ENCODE measurements at regions not wholly inside any gene's neighbourhood (a gene's known extent, or its start where the extent isn't known, plus 50 kb on each side); places are given as distances from the start of the nearest gene placed in this dataset.
"Not testable (repeated sequence)": the region's sequence is repeated elsewhere in the genome, so short reads cannot be mapped to it uniquely, and the experiment has no call there.

DNA sequence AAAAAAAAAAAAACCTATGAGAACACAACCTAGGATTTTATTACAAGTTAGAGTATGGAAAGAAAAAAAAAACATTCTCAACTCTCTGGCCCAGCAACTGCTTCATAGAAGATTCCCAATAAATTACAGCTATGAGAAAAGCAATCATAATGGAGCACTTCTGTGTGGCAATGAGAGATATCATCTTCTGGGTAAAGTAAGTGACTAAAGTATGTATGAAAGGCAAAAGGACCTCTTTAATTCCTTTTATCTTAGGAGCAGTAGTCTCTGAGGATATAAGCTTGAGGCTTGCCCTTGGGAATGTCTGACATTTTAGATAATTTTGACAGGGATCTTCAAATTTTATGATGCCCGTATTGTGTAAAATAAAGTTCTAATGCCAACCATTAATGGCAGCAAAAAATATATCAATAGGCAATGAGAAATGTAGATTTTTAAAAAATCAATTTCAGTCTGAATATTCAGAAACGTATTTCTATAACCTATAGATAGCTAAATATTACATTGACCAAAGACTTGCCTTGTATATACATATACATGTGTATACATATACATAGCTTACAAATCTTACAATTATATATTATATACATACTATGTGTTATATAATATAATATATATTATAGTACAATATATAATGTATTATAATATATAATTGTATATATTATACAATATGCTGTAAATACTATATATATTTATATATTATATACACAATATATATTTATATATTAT, 823.9 kb upstream of the SLITRK1 start:
- ChIA-PET POLR2A (interaction anchor here (0.9 kb wide), 1 partner anchor 12 kb away, joined by 13 read pairs; no protein-coding TSS in a partner anchor), CTCF (no interaction called here)
- no peak for DNase-seq (ENCODE audit: low read depth, low spot score)

DNA sequence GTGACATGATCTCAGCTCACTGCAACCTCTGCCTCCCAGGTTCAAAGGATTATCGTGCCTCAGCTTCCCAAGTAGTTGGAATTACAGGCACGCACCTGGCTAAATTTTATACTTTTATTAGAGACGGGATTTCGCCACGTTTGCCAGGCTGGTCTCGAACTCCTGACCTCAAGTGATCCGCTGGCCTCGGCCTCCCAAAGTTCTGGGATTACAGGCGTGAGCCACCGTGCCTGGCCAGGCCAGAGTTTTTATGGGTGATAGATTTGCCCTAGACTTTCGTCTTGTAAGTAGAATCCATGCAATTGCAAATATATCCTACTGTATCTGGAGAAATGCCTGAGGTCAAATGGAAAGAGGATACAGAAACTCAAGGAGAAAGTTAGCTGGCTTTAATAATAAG, 819.9 kb upstream of the SLITRK1 start:
- CTCF ChIA-PET = no interaction called here
- POLR2A ChIA-PET = no interaction called here
- DNase-seq (ENCODE audit: low read depth, low spot score) = no peak
- Histone ChIP-seq H3K27ac (ENCODE audit: low read depth, low read length) (no peak overlapping the region), H3K9me3 (ENCODE audit: control insufficient read depth, insufficient read depth, low read length) (no peaks in the 10 kb centered on the region; the same call in 1 of the 2 replicates), H3K27me3 (ENCODE audit: control insufficient read depth, insufficient read depth, low read length) (no peaks in the 10 kb centered on the region), H3K4me3 (ENCODE audit: low read depth, low read length) (no peak overlapping the region)
- TF ChIP-seq, protein P1, sequence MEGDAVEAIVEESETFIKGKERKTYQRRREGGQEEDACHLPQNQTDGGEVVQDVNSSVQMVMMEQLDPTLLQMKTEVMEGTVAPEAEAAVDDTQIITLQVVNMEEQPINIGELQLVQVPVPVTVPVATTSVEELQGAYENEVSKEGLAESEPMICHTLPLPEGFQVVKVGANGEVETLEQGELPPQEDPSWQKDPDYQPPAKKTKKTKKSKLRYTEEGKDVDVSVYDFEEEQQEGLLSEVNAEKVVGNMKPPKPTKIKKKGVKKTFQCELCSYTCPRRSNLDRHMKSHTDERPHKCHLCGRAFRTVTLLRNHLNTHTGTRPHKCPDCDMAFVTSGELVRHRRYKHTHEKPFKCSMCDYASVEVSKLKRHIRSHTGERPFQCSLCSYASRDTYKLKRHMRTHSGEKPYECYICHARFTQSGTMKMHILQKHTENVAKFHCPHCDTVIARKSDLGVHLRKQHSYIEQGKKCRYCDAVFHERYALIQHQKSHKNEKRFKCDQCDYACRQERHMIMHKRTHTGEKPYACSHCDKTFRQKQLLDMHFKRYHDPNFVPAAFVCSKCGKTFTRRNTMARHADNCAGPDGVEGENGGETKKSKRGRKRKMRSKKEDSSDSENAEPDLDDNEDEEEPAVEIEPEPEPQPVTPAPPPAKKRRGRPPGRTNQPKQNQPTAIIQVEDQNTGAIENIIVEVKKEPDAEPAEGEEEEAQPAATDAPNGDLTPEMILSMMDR (IDR thresholded peaks at IDR 0.05; ENCODE audit: low read depth, low read length) = no peak

More for the DNA sequence above, 823.9 kb upstream of the SLITRK1 start:
- no peaks in the 10 kb centered on the region; the same call in 1 of the 2 replicates for H3K9me3 ChIP-seq (ENCODE audit: control insufficient read depth, insufficient read depth, low read length)
- TF ChIP-seq, protein P1 (IDR thresholded peaks at IDR 0.05; ENCODE audit: low read depth, low read length) = no peak
- no peak overlapping the region for H3K4me3 ChIP-seq (ENCODE audit: low read depth, low read length)
- H3K27me3 ChIP-seq (ENCODE audit: control insufficient read depth, insufficient read depth, low read length) = no peaks in the 10 kb centered on the region
- no peak overlapping the region for H3K27ac ChIP-seq (ENCODE audit: low read depth, low read length)

DNA sequence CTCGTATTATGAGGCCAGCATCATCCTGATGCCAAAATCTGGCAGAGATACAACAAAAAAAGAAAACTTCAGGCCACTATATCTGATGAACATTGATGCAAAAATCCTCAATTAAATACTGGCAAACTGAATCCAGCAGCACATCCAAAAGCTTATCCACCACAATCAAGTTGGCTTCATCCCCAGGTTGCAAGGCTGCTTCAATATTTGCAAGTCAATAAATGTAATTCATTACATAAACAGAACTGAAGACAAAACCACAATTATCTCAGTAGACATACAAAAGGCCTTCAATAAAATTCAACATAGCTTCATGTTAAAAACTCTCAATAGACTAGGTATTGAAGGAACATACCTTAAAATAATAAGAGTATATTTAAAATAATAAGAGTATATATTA, 815.3 kb upstream of the SLITRK1 start:
- H3K4me3 ChIP-seq (ENCODE audit: low read depth, low read length); POLR2A ChIA-PET; H3K27ac ChIP-seq (ENCODE audit: low read depth, low read length); CTCF ChIA-PET; H3K27me3 ChIP-seq (ENCODE audit: control insufficient read depth, insufficient read depth, low read length); H3K9me3 ChIP-seq (ENCODE audit: control insufficient read depth, insufficient read depth, low read length); DNase-seq (ENCODE audit: low read depth, low spot score): not testable (repeated sequence)

DNA sequence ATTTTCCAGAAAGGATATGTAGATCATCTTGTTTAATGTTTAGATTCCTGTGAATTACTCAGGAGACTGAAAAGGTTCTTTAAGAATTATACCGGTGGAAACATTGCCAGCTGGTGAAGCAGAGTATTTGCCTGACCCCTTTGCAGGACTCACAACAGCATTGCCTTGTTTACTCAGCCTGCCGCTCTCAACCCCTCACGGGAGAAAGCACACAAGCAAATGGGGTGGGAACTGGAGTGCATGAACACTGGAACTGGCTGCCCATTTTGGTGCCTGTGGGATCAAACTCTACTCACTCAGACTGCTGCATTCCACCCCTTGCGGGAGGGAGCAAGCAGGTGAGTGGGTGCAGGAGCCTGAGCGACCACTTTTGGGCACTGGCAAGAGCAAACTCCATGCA, 804.7 kb upstream of the SLITRK1 start:
- DNase-seq (ENCODE audit: low read depth, low spot score) = no peak
- H3K27me3 ChIP-seq (ENCODE audit: control insufficient read depth, insufficient read depth, low read length) = no peaks in the 10 kb centered on the region
- H3K4me3 ChIP-seq (ENCODE audit: low read depth, low read length) = no peak overlapping the region
- no peak overlapping the region for H3K27ac ChIP-seq (ENCODE audit: low read depth, low read length)
- H3K9me3 ChIP-seq (ENCODE audit: control insufficient read depth, insufficient read depth, low read length) = no peaks in the 10 kb centered on the region
- POLR2A ChIA-PET = no interaction called here
- CTCF ChIA-PET = no interaction called here
- TF ChIP-seq, protein P1 (IDR thresholded peaks at IDR 0.05; ENCODE audit: low read depth, low read length) = no peak

DNA sequence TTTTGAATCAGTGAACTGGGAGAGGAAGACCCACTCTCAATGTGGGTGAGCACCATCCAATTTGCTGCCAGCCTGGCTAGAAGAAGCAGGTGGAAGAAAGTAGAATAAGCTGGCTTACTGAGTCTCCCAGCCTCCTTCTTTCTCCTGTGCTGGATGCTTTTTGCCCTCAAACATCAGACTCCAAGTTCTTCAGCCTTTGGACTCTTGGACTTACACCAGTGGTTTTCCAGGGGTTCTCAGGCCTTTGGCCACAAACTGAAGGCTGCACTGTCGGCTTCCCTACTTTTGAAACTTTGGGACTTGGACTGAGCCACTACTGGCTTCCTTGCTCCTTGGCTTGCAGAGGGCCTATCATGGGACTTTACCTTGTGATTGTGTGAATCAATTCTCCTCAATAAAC, 804.2 kb upstream of the SLITRK1 start:
- CTCF ChIA-PET = no interaction called here
- H3K4me3 ChIP-seq (ENCODE audit: low read depth, low read length) = no peak overlapping the region
- H3K27ac ChIP-seq (ENCODE audit: low read depth, low read length) = no peak overlapping the region
- H3K27me3 ChIP-seq (ENCODE audit: control insufficient read depth, insufficient read depth, low read length) = no peaks in the 10 kb centered on the region
- no peak for DNase-seq (ENCODE audit: low read depth, low spot score)
- no peaks in the 10 kb centered on the region for H3K9me3 ChIP-seq (ENCODE audit: control insufficient read depth, insufficient read depth, low read length)
- POLR2A ChIA-PET = no interaction called here
- TF ChIP-seq, protein P1 (IDR thresholded peaks at IDR 0.05; ENCODE audit: low read depth, low read length) = no peak
